ENCODE measurements at regions not wholly inside any gene's neighbourhood (a gene's known extent, or its start where the extent isn't known, plus 50 kb on each side); places are given as distances from the start of the nearest gene placed in this dataset.

GRCh38 chr12:42767326-42767954, 177.9 kb upstream of the PRICKLE1 start:
- CTCF ChIA-PET = no interaction called here
- RAD21 ChIA-PET (ENCODE audit: low non-redundant PET in 1 of 2, low total read pairs in 2 of 2, uncharacterized antibody in 2 of 2, unreplicated experiment in 2 of 2) = no interaction called here
- H3K9me3 ChIP-seq (ENCODE audit: control insufficient read depth in 1 of 2, insufficient read depth in 1 of 2, low read depth in 1 of 2, low read length in 2 of 2) = no peaks in the 10 kb centered on the region
- no peaks in the 10 kb centered on the region for H4K20me1 ChIP-seq (ENCODE audit: insufficient read depth)
- no peaks in the 10 kb centered on the region for H3K36me3 ChIP-seq (ENCODE audit: control insufficient read depth in 1 of 2, insufficient read depth in 2 of 2, low read length in 2 of 2)
- no peaks in the 10 kb centered on the region for H3K4me1 ChIP-seq (ENCODE audit: control insufficient read depth in 1 of 2, insufficient read depth in 2 of 2, low read length in 2 of 2)
- no peak for DNase-seq (ENCODE audit: low read depth, low spot score)
- no peaks in the 10 kb centered on the region for H3K9me2 ChIP-seq (ENCODE audit: insufficient read depth)
- no peak for ATAC-seq
- H3K27ac ChIP-seq (ENCODE audit: low read depth, low read length) = no peak overlapping the region
- TF ChIP-seq JUND (IDR thresholded peaks at IDR 0.05) = no peak
- no peak for TF ChIP-seq ZBTB33 (IDR thresholded peaks at IDR 0.05; ENCODE audit: extremely low read depth, insufficient replicate concordance, low read length)
- no peak for TF ChIP-seq TCF7L2 (IDR thresholded peaks at IDR 0.05; ENCODE audit: borderline replicate concordance, extremely low read depth, insufficient read depth, insufficient read length)
- no peak for TF ChIP-seq YY1 (IDR thresholded peaks at IDR 0.05; ENCODE audit: extremely low read depth, insufficient replicate concordance, low read depth, low read length)
- BruUV-seq (replicated peaks) = no TSS peak
- H3K27me3 ChIP-seq (ENCODE audit: insufficient read depth, low read length) = no peaks in the 10 kb centered on the region
- intact Hi-C loops (cut with micrococcal nuclease) = no loop called here
- H3K9ac ChIP-seq (ENCODE audit: low read length) = no peak overlapping the region
- H3K79me2 ChIP-seq (ENCODE audit: insufficient read depth, low read length) = no peaks in the 10 kb centered on the region
- H2AFZ ChIP-seq (ENCODE audit: low read depth, low read length, poor library complexity, severe bottlenecking) = no peak overlapping the region
- no peak overlapping the region for H3K4me2 ChIP-seq (ENCODE audit: low read length)
- POLR2A ChIA-PET = no interaction called here
- no peak overlapping the region for H3K4me3 ChIP-seq (replicated peaks in 1 of 2; ENCODE audit: low read depth in 1 of 2, low read length in 2 of 2)

- Histone ChIP-seq H3K9me2 (ENCODE audit: insufficient read depth) (no peaks in the 10 kb centered on the region), H3K79me2 (ENCODE audit: insufficient read depth, low read length) (no peaks in the 10 kb centered on the region), H3K4me2 (ENCODE audit: low read length) (no peak overlapping the region), H3K27me3 (ENCODE audit: insufficient read depth, low read length) (no peaks in the 10 kb centered on the region), H3K4me3 (replicated peaks in 1 of 2; ENCODE audit: low read depth in 1 of 2, low read length in 2 of 2) (no peak overlapping the region), H3K27ac (ENCODE audit: low read depth, low read length) (no peak overlapping the region), H2AFZ (ENCODE audit: low read depth, low read length, poor library complexity, severe bottlenecking) (no peak overlapping the region), H4K20me1 (ENCODE audit: insufficient read depth) (no peaks in the 10 kb centered on the region), H3K9ac (ENCODE audit: low read length) (no peak overlapping the region), H3K36me3 (ENCODE audit: control insufficient read depth in 1 of 2, insufficient read depth in 2 of 2, low read length in 2 of 2) (no peaks in the 10 kb centered on the region), H3K9me3 (ENCODE audit: control insufficient read depth in 1 of 2, insufficient read depth in 1 of 2, low read depth in 1 of 2, low read length in 2 of 2) (no peaks in the 10 kb centered on the region), H3K4me1 (ENCODE audit: control insufficient read depth in 1 of 2, insufficient read depth in 2 of 2, low read length in 2 of 2) (no peaks in the 10 kb centered on the region)
- TF ChIP-seq EZH2phosphoT487 (IDR thresholded peaks at IDR 0.05; ENCODE audit: borderline replicate concordance) (no peak), FOSL1 (IDR thresholded peaks at IDR 0.05; ENCODE audit: low read depth) (no peak), POLR2AphosphoS5 (IDR thresholded peaks at IDR 0.05; ENCODE audit: low read depth, low read length) (no peak), CEBPB (IDR thresholded peaks at IDR 0.05; ENCODE audit: low read depth) (no peak), SIN3A (IDR thresholded peaks at IDR 0.05; ENCODE audit: low read depth) (no peak)
- TF ChIP-seq, protein P1, sequence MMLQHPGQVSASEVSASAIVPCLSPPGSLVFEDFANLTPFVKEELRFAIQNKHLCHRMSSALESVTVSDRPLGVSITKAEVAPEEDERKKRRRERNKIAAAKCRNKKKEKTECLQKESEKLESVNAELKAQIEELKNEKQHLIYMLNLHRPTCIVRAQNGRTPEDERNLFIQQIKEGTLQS (IDR thresholded peaks at IDR 0.05) = no peak
- ATAC-seq (no peak), DNase-seq (ENCODE audit: low read depth, low spot score) (no peak)
- no TSS peak for BruUV-seq (replicated peaks)
- intact Hi-C loops (cut with micrococcal nuclease) = no loop called here
- POLR2A ChIA-PET = no interaction called here
- CTCF ChIA-PET = no interaction called here
- RAD21 ChIA-PET (ENCODE audit: low non-redundant PET in 1 of 2, low total read pairs in 2 of 2, uncharacterized antibody in 2 of 2, unreplicated experiment in 2 of 2) = no interaction called here
Measured at GRCh38 chr12:42766754-42767153, 177.2 kb upstream of the PRICKLE1 start.
